Endometrial microvascular endothelial cells (primary cell): ENCODE measurements at regions not wholly inside any gene's neighbourhood (a gene's known extent, or its start where the extent isn't known, plus 50 kb on each side); places are given as distances from the start of the nearest gene placed in this dataset.
"Not testable (repeated sequence)": the region's sequence is repeated elsewhere in the genome, so short reads cannot be mapped to it uniquely, and the experiment has no call there.

ENCODE experiments used
- in situ Hi-C: cut with HindIII; loops from 2 replicates; pipeline ENCODE4 v1.10.0; 2017; ENCODE audit warnings: low sequenced_read_pairs, low pct_unique_long_range_greater_than_20kb; ENCODE audit errors: inconsistent ontology term

DNA sequence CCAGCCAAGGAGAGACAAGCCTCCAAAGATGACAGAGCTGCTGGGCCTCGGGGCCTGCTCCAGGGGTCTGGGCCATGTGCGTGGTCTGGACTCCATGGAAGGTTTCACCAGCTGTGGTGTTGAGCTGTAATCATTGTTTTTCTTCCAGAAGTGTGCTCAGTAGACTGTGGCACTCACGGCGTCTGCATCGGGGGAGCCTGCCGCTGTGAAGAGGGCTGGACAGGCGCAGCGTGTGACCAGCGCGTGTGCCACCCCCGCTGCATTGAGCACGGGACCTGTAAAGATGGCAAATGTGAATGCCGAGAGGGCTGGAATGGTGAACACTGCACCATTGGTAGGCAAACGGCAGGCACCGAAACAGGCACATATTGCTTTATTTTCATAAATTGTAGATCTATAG, 164.8 kb upstream of the WWC1 start:
- in situ Hi-C loops = no loop called here

- in situ Hi-C loops = no loop called here
Measured at GRCh38 chr5:168128111-168128510, 163.3 kb upstream of the WWC1 start.

- in situ Hi-C loops = no loop called here
Measured at GRCh38 chr5:168128557-168128956, 162.9 kb upstream of the WWC1 start.

DNA sequence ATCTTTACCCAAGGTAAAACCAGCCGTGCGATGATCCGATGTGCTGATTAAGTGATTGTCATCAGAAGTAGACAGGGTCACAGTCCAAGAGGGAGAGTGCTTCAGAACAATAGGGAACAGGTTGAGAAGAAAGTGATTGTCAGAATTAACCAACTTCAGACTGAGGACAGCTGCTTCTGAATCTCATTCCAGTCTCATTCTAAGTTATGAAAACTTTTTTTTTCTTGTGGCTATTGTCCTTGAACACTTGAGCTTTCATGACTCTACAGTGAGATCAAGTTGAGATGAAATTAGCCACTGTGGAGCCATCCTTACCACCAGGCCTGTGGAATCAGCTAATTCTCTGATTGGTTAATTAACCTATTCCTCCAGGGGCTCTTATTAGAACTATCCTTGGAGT, 159.9 kb upstream of the WWC1 start:
- in situ Hi-C loops = no loop called here

- in situ Hi-C loops = no loop called here
Measured at GRCh38 chr5:168132241-168132641, 159.2 kb upstream of the WWC1 start.

- in situ Hi-C loops = no loop called here
Measured at GRCh38 chr5:168135897-168136296, 155.5 kb upstream of the WWC1 start.

- in situ Hi-C loops = no loop called here
Measured at GRCh38 chr5:168136340-168136739, 155.1 kb upstream of the WWC1 start.

- in situ Hi-C loops = no loop called here
Measured at GRCh38 chr5:168137265-168137664, 154.2 kb upstream of the WWC1 start.

GRCh38 chr5:168140241-168140640, 151.2 kb upstream of the WWC1 start:
- in situ Hi-C loops = no loop called here

DNA sequence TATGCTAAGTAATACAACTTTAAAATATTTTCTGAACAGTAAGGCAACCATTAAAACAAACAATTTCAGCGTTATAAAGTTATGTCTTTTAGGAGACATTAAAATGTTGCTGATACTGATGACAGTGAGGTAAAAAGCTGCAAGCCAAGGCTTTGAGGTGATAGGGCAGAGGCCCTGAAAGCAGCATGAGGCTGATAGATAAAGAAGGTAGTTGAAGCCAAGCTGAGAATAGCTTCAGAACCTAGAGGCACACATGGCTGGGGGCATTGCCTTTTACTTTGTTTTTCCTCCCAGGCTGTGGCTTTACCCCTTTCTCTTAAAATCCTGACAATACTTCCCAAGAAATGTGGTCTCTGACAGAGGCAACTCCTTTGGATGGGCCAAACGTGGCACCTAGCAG, 149.0 kb upstream of the WWC1 start:
- in situ Hi-C loops = no loop called here

GRCh38 chr5:168143521-168143920, 147.9 kb upstream of the WWC1 start:
- in situ Hi-C loops = not testable (repeated sequence)

DNA sequence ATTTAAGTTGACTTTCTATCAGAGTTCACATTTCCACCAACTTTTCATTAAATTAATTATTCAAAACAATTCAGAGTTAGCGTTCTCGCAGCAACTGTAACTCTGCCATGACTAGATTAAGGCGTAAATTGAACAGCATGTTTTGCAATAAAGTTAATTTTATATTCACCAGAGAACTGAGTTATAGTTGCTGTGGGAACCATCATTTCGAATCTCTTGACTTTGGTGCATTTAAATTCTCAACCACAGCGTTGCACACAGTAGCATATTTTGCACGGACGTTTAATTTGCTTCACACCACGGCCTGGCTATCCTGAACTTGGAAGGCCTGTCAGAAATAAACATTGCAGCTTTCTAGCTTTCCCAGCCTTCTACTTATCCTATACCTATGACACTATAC, 144.3 kb upstream of the WWC1 start:
- in situ Hi-C loops = no loop called here

- in situ Hi-C loops = no loop called here
Measured at GRCh38 chr5:168147568-168148360, 143.7 kb upstream of the WWC1 start.

GRCh38 chr5:168151041-168151440, 140.4 kb upstream of the WWC1 start:
- in situ Hi-C loops = no loop called here

- in situ Hi-C loops = no loop called here
Measured at GRCh38 chr5:168152660-168153059, 138.8 kb upstream of the WWC1 start.

DNA sequence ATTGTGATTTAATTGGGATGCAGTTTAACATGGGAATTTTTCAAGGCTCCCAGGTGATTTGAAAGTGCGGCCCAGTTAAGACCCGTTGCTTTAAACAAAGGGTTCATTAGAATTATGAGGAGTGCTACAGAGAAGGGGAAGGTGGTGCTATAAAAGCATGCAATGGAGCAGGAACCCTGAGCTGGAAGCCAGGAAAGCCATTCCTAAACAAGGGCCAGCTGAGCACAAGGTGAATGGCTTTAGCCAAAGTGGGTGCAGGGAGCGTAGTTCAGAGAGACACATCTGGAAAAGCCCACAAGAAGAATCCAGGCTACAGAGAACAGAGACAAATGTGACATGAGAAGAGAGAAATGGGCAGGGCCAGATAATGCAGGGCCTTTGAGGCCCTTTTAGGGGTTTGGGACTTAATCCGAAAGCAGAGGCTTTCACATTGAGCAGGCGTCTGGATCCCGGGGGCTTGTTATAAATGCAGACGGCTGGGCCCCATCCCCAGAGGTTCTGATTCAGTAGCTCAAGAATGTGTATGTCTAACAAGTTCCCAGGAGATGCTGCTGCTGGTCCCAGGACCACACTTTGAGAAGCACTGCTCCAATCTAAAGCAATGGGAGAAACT, 138.1 kb upstream of the WWC1 start:
- in situ Hi-C loops = no loop called here

DNA sequence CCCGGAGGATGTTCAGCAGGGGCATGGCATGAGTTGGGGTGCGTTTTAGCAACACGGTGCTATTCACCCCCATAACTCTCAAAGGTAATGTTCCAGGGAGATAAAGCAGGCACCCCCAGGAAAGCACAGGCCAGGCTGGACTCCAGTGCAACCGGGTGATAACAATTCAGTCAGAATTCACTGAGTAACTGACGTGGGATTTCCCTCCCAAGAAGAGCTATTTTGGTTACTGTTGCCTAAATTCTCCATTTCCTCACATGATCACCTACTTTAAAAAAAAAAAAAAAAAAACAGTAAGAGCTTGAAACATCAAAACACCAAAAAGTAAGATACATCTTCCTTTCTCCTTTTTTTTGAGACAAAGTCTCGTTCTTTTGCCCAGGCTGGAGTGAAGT, 137.6 kb upstream of the WWC1 start:
- in situ Hi-C loops = no loop called here

DNA sequence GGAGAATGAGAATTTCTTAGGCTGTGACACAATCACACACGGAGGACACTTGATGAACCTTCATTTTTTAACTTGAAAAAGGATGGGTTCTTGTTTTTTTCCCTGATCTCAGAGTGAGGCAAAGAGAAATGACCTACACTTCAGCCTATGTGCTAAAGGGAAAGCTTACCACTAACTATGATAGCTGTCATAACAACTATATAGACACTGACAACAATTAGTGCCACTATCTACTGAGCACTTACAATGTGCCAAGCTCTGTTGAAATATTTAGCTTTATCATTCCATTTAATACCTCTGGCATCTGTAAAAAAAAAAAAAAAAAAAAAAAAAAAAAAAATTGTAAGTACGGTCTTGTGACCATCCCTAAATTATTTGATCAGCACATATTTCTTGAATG, 135.9 kb upstream of the WWC1 start:
- in situ Hi-C loops = no loop called here

GRCh38 chr5:168156170-168156569, 135.3 kb upstream of the WWC1 start:
- in situ Hi-C loops = no loop called here

GRCh38 chr5:168157141-168157540, 134.3 kb upstream of the WWC1 start:
- in situ Hi-C loops = no loop called here

DNA sequence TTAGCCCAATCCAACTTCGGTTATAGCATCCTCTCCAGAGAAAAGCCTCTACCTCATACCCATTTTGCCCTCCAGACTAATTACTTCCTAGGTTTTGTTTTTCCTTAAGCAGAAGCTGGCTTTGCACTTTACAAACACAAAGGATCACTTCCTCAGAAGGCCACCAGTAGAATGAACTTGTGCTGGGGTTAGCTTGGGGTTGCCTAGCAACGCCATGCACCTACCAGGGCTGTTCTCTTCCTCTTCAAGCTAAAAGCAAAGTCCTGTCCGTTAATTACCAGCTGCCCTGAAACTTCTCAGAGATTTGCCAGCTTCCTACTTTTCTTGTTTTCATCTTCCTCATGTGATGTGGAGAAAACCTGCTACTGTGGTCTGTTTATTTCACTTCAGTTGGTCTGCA, 132.0 kb upstream of the WWC1 start:
- in situ Hi-C loops = no loop called here
